ENCODE measurements at regions not wholly inside any gene's neighbourhood (a gene's known extent, or its start where the extent isn't known, plus 50 kb on each side); places are given as distances from the start of the nearest gene placed in this dataset.

DNA sequence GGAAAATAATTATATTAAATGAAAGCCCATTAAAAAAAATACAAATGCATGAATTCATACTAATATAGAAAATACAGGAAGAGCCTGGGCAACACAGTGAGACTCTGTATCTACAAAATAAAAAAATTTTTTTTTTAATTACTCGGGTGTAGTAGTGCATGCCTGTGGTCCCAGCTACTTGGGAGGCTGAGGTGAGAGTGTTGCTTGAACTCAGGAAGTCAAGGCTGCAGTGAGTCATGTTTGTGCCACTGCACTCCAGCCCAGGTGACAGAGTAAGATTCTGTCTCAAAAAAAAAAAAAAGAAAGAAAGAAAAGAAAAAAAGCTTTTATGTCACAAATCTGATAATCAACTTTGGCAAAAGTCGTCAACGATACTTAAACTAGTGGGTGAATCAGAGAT lies 80.6 kb upstream of the PLEKHA5 start:
- TF ChIP-seq, protein P1, sequence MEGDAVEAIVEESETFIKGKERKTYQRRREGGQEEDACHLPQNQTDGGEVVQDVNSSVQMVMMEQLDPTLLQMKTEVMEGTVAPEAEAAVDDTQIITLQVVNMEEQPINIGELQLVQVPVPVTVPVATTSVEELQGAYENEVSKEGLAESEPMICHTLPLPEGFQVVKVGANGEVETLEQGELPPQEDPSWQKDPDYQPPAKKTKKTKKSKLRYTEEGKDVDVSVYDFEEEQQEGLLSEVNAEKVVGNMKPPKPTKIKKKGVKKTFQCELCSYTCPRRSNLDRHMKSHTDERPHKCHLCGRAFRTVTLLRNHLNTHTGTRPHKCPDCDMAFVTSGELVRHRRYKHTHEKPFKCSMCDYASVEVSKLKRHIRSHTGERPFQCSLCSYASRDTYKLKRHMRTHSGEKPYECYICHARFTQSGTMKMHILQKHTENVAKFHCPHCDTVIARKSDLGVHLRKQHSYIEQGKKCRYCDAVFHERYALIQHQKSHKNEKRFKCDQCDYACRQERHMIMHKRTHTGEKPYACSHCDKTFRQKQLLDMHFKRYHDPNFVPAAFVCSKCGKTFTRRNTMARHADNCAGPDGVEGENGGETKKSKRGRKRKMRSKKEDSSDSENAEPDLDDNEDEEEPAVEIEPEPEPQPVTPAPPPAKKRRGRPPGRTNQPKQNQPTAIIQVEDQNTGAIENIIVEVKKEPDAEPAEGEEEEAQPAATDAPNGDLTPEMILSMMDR (IDR thresholded peaks at IDR 0.05), result no peak
- no peak for DNase-seq (ENCODE audit: low spot score)
- H3K4me3 ChIP-seq, result no peak overlapping the region
- no peak overlapping the region for H3K27ac ChIP-seq

DNA sequence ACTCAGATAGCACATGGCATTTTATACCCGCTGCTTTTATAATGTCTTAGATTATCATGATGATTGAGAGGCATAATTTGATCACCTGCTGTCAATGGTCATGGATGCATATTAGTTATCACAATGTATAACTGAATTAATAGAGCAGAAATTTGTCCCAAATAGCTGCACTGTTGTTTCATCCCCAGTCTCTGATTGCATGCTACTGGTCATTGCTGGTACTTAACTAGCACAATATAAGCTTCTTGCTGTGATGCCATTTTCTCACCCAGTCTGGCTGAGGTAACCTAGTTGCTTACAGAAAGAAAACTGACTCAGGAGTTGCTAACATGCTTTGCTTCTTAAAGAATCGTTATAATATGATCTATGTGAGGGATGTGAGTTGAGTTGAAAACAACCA lies 76.8 kb upstream of the PLEKHA5 start:
- DNase-seq (ENCODE audit: low spot score), result no peak
- no peak overlapping the region for H3K27ac ChIP-seq
- TF ChIP-seq, protein P1 (IDR thresholded peaks at IDR 0.05), result no peak
- no peak overlapping the region for H3K4me3 ChIP-seq

DNA sequence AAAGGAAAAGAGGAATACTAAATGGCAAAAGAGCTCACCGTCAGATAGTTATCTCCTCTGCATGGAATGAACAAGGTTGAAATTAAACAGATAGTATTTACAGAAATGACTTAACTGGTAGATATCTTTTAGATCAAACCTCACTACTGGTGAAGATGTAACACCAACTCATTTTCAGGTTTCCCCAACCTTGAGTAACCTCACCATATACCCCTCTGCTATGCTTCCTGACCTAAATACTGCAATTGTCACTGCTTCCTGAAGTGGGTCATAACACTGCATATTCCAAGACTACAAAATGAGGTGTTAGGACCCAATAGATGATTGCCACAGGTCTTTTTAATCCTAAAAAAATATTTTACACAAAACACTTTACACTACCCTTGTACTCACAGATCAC lies 76.3 kb upstream of the PLEKHA5 start:
- H3K4me3 ChIP-seq, result no peak overlapping the region
- TF ChIP-seq, protein P1 (IDR thresholded peaks at IDR 0.05), result no peak
- H3K27ac ChIP-seq, result no peak overlapping the region
- no peak for DNase-seq (ENCODE audit: low spot score)

DNA sequence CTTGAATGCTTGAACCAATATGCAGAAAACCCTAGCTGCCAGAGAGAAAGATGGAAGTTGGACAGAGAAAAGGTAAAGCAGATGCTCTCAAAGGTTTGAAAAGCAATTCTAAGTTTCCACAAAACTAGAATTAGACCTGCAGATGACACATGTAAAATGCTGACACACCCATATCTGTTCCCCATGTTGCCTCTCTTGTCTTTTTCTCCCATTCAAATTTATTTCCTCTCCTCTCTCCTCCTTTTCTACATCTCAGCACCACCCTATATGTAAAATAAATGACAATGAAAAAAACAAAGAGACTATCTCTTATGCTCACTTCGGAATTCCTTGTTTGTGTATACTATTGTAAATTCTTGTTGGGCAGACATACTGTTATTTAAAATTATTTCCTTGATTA lies 75.5 kb upstream of the PLEKHA5 start:
- TF ChIP-seq, protein P1 (IDR thresholded peaks at IDR 0.05), result no peak
- Histone ChIP-seq H3K4me3 (no peak overlapping the region), H3K27ac (no peak overlapping the region)
- no peak for DNase-seq (ENCODE audit: low spot score)

DNA sequence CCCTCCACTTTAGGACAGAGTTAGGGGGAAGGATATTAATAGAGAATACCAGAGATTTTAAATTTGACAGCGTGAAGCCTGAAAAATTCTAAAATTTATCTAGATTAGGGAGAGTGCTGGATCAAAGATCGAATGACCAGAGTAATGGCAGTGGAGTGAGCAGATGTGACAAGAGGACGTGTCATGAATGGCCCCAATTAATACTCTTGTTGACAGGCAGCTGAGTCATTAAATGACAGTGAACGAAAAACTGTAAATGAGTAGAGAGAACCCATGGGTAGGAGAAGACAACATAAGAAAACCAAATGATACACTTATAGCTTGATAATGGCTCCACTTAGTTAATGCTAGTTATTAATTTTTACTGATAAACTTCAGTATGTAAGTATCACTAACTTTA lies 73.9 kb upstream of the PLEKHA5 start:
- Histone ChIP-seq H3K27ac (no peak overlapping the region), H3K4me3 (no peak overlapping the region)
- TF ChIP-seq, protein P1 (IDR thresholded peaks at IDR 0.05), result no peak
- no peak for DNase-seq (ENCODE audit: low spot score)

DNA sequence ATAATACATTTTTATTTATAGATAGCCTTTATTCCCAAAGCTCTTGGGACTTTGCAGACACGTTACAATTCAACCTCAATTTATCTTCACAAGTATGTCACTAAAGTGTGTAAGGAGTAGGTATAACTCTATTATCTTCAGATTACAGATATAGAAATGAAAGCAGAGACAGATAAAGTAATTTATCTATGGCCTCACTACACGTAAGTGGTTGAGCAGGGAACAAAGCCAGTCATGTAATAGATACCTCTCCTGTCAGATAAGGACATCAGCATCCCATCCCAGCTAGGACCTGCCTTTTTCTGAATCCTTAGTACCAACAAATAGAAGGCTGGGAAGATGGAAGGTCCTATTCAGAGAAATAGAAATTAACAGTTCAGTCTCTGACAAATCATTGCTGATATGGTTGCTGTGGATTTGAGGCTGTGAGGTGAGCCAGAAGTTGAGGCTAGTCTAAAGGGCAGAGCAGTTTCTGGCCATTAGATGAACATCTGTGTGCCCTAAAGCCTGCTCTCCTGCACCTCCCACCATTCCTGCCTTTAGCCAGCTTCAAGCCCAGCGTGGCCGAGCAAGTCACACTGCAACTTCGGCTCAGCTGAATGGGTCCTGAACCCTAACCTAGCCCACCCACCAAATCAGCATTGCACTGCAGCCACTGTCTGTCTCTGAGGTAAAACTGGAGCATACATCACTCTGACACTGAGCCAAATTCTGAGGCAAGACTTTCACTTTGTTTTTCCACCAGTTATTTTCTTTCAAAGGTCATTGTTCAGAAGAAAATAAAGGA lies 71.1 kb upstream of the PLEKHA5 start:
- TF ChIP-seq, protein P1 (IDR thresholded peaks at IDR 0.05), result no peak
- Histone ChIP-seq H3K27ac (no peak overlapping the region), H3K4me3 (no peak overlapping the region)
- no peak for DNase-seq (ENCODE audit: low spot score)

DNA sequence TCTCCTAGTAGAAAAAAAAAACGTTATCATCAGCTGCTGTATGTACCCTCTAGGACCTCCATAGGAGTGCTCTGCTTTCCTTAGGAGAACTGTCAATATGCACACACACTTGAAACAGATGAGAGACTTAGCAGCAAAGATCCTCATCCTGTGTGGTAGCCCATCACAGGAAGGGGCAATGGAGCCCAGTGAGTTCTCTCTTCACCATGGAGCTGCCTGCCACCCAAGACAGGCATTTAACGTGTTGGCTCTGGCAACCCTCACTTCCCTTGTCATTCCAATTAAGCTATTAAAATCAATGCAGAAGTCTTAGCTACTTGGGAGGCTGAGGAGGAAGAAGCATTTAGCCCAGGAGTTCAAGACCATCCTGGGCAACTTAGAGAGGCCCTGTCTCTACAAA lies 64.8 kb upstream of the PLEKHA5 start:
- Histone ChIP-seq H3K27ac (no peak overlapping the region), H3K4me3 (no peak overlapping the region)
- no peak for DNase-seq (ENCODE audit: low spot score)
- TF ChIP-seq, protein P1 (IDR thresholded peaks at IDR 0.05), result no peak
